HepG2 (cell line): ENCODE measurements at regions not wholly inside any gene's neighbourhood (a gene's known extent, or its start where the extent isn't known, plus 50 kb on each side); places are given as distances from the start of the nearest gene placed in this dataset.
"Not testable (repeated sequence)": the region's sequence is repeated elsewhere in the genome, so short reads cannot be mapped to it uniquely, and the experiment has no call there.

ENCODE experiments used
- CEBPB ChIP-seq: IDR thresholded peaks from 2 replicates; pipeline ENCODE4 v1.6.1; 2011; ENCODE audit warnings: low read depth, low read length, improper control_type of control experiment, borderline replicate concordance
- CTCF ChIP-seq: sonication (generic); formaldehyde crosslinking; IDR thresholded peaks from 2 replicates; pipeline ENCODE4 v1.5.0; 2020; ENCODE audit warnings: mild to moderate bottlenecking, missing genetic modification reagents, moderate library complexity
- MAX ChIP-seq: IDR thresholded peaks from 2 replicates; pipeline ENCODE4 v1.6.1; 2012; ENCODE audit warnings: inconsistent platforms
- NR3C1 ChIP-seq: sonication (generic); formaldehyde crosslinking; IDR thresholded peaks from 2 replicates; pipeline ENCODE4 v1.4.0; 2020; ENCODE audit warnings: missing genetic modification reagents
- SALL1 ChIP-seq: sonication (generic); formaldehyde crosslinking; IDR thresholded peaks from 2 replicates; pipeline ENCODE4 v1.8.0; 2022; ENCODE audit warnings: mild to moderate bottlenecking, missing genetic modification reagents
- TP53 ChIP-seq: sonication (generic); formaldehyde crosslinking; conservative IDR thresholded peaks from 2 replicates; pipeline ENCODE4 v1.4.0; 2020; ENCODE audit warnings: missing genetic modification reagents
- XRCC5 ChIP-seq: fragments of 200-400 bp; formaldehyde crosslinking; optimal IDR thresholded peaks from 2 replicates; pipeline ENCODE3; 2017; ENCODE audit warnings: mild to moderate bottlenecking, low read length

GRCh38 chr16:88258141-88258540 lies 124.6 kb upstream of the ZNF469 start:
- TF ChIP-seq CTCF; XRCC5; TP53; CEBPB; MAX; SALL1; NR3C1 (CRISPR knock-in tag): not testable (repeated sequence)
